ENCODE measurements at regions not wholly inside any gene's neighbourhood (a gene's known extent, or its start where the extent isn't known, plus 50 kb on each side); places are given as distances from the start of the nearest gene placed in this dataset.

- Mint-ChIP-seq H3K36me3 (ENCODE audit: low read depth) (no peaks in the 10 kb centered on the region), H3K9me3 (no peaks in the 10 kb centered on the region), H3K4me3 (no peak overlapping the region), H3K27ac (no peak overlapping the region), H3K27me3 (ENCODE audit: insufficient read depth) (no peaks in the 10 kb centered on the region; the same call in 1 of the 2 replicates), H3K4me1 (ENCODE audit: low read depth) (no peaks in the 10 kb centered on the region)
- DNase-seq = no peak
- no peak for TF ChIP-seq CTCF (IDR thresholded peaks at IDR 0.05)
Measured at GRCh38 chr1:88075813-88076212, 608.3 kb upstream of the PKN2 start.

GRCh38 chr1:88079036-88079435, 605.0 kb upstream of the PKN2 start:
- Mint-ChIP-seq H3K4me1 (ENCODE audit: low read depth) (no peaks in the 10 kb centered on the region), H3K27ac (no peak overlapping the region), H3K4me3 (no peak overlapping the region), H3K36me3 (ENCODE audit: low read depth) (no peaks in the 10 kb centered on the region), H3K9me3 (no peaks in the 10 kb centered on the region), H3K27me3 (ENCODE audit: insufficient read depth) (peaks cover 1% of the 10 kb centered on the region; the same call in 1 of the 2 replicates)
- TF ChIP-seq CTCF (IDR thresholded peaks at IDR 0.05) = peak; percentile 53
- no peak for DNase-seq

GRCh38 chr1:88080875-88081274, 603.2 kb upstream of the PKN2 start:
- no peak for TF ChIP-seq CTCF (IDR thresholded peaks at IDR 0.05)
- no peak overlapping the region for H3K27ac Mint-ChIP-seq
- no peak for DNase-seq
- H3K36me3 Mint-ChIP-seq (ENCODE audit: low read depth) = no peaks in the 10 kb centered on the region
- H3K4me3 Mint-ChIP-seq = no peak overlapping the region
- H3K9me3 Mint-ChIP-seq = no peaks in the 10 kb centered on the region
- H3K4me1 Mint-ChIP-seq (ENCODE audit: low read depth) = no peaks in the 10 kb centered on the region
- H3K27me3 Mint-ChIP-seq (ENCODE audit: insufficient read depth) = peaks cover 1% of the 10 kb centered on the region; the same call in 1 of the 2 replicates

GRCh38 chr1:88088481-88088880, 595.6 kb upstream of the PKN2 start:
- no peak for DNase-seq

GRCh38 chr1:88089961-88090360, 594.1 kb upstream of the PKN2 start:
- Mint-ChIP-seq H3K27ac (no peak overlapping the region), H3K27me3 (ENCODE audit: insufficient read depth) (no peaks in the 10 kb centered on the region), H3K36me3 (ENCODE audit: low read depth) (no peaks in the 10 kb centered on the region), H3K9me3 (peaks cover 8% of the 10 kb centered on the region; the same call in 1 of the 2 replicates), H3K4me3 (no peak overlapping the region), H3K4me1 (ENCODE audit: low read depth) (no peaks in the 10 kb centered on the region)
- TF ChIP-seq CTCF (IDR thresholded peaks at IDR 0.05) = no peak
- DNase-seq = no peak

More at GRCh38 chr1:88088481-88088880, 595.6 kb upstream of the PKN2 start:
- Mint-ChIP-seq H3K4me1 (ENCODE audit: low read depth) (no peaks in the 10 kb centered on the region), H3K27me3 (ENCODE audit: insufficient read depth) (0 out of 2 replicates have a peak, but pooled peaks cover under 1% of the 10 kb centered on the region), H3K4me3 (no peak overlapping the region), H3K9me3 (peaks cover 8% of the 10 kb centered on the region; the same call in 1 of the 2 replicates), H3K27ac (no peak overlapping the region), H3K36me3 (ENCODE audit: low read depth) (no peaks in the 10 kb centered on the region)
- TF ChIP-seq CTCF (IDR thresholded peaks at IDR 0.05) = no peak

GRCh38 chr1:88098881-88099280, 585.2 kb upstream of the PKN2 start:
- Mint-ChIP-seq H3K9me3 (no peaks in the 10 kb centered on the region), H3K27me3 (ENCODE audit: insufficient read depth) (no peaks in the 10 kb centered on the region), H3K36me3 (ENCODE audit: low read depth) (no peaks in the 10 kb centered on the region), H3K4me1 (ENCODE audit: low read depth) (no peaks in the 10 kb centered on the region), H3K27ac (no peak overlapping the region), H3K4me3 (no peak overlapping the region)
- TF ChIP-seq CTCF (IDR thresholded peaks at IDR 0.05) = no peak
- DNase-seq = no peak
